Transverse colon (tissue), 4 donors: ENCODE measurements at regions not wholly inside any gene's neighbourhood (a gene's known extent, or its start where the extent isn't known, plus 50 kb on each side); places are given as distances from the start of the nearest gene placed in this dataset.

Experiments used
- CTCF ChIP-seq, 5 experiments: fragments of 200-600 bp in 3 of 5; fragments of 450-650 bp in 2 of 5; sonication (generic) in 3 of 5; IDR thresholded peaks; 1 replicate in 2 of 5; 2 replicates in 3 of 5; pipeline ENCODE4 v1.5.1; 2016 to 2017; ENCODE audit warnings: antibody characterized with exemption in 5 of 5, inconsistent platforms in 3 of 5, mild to moderate bottlenecking in 2 of 5, moderate library complexity in 1 of 5
- POLR2AphosphoS5 ChIP-seq, 3 donors: sonication (generic); formaldehyde crosslinking; IDR thresholded peaks; one replicate each; pipeline ENCODE4 v1.6.1; 2016; ENCODE audit warnings: antibody characterized with exemption in 3 of 3

- no peak for TF ChIP-seq CTCF (IDR thresholded peaks at IDR 0.05)
- no peak for TF ChIP-seq POLR2AphosphoS5 (IDR thresholded peaks at IDR 0.05)
These were observed 166.7 kb downstream of the CDH26 start for GRCh38 chr20:60124776-60125381.
